HL-60 (cell line): ENCODE measurements at regions not wholly inside any gene's neighbourhood (a gene's known extent, or its start where the extent isn't known, plus 50 kb on each side); places are given as distances from the start of the nearest gene placed in this dataset.

Source experiments
- DNase-seq, 2 experiments: peaks; one replicate each; pipeline ENCODE4 v3.0.0-alpha.2; 2010 to 2020; ENCODE audit warnings: low read depth in 1 of 2, low spot score in 1 of 2
- H3K27ac ChIP-seq: fragments of 250-450 bp; sonication (Bioruptor Pico); replicated peaks from 2 replicates; pipeline ENCODE4 v1.5.1; 2020; ENCODE audit warnings: mild to moderate bottlenecking, moderate library complexity
- H3K27me3 ChIP-seq: fragments of 250-450 bp; sonication (Bioruptor Pico); 2 replicates; pipeline ENCODE4 v1.5.1; 2021; ENCODE audit warnings: mild to moderate bottlenecking, moderate library complexity; ENCODE audit not compliant: insufficient read depth, poor library complexity, severe bottlenecking
- H3K4me3 ChIP-seq: replicated peaks from 2 replicates; pipeline ENCODE4 v1.5.1; 2011; ENCODE audit warnings: mild to moderate bottlenecking, control low read depth, low read length; ENCODE audit not compliant: insufficient read depth
- CTCF ChIP-seq: IDR thresholded peaks from one replicate; pipeline ENCODE4 v1.5.1; 2011; ENCODE audit warnings: low read length, control low read depth, inconsistent platforms; ENCODE audit not compliant: insufficient read depth
- GABPA ChIP-seq: IDR thresholded peaks from 2 replicates; pipeline ENCODE4 v1.6.1; 2012; ENCODE audit warnings: low read depth
- POLR2AphosphoS5 ChIP-seq: IDR thresholded peaks from 2 replicates; pipeline ENCODE4 v1.6.1; 2012; ENCODE audit warnings: low read depth
- SPI1 ChIP-seq: IDR thresholded peaks from 2 replicates; pipeline ENCODE4 v1.6.1; 2012; ENCODE audit warnings: low read depth, mild to moderate bottlenecking, borderline replicate concordance
- TF ChIP-seq, protein P1 (sequence below): IDR thresholded peaks from 2 replicates; pipeline ENCODE4 v1.6.1; 2012; ENCODE audit warnings: low read depth; ENCODE audit not compliant: insufficient replicate concordance

DNA sequence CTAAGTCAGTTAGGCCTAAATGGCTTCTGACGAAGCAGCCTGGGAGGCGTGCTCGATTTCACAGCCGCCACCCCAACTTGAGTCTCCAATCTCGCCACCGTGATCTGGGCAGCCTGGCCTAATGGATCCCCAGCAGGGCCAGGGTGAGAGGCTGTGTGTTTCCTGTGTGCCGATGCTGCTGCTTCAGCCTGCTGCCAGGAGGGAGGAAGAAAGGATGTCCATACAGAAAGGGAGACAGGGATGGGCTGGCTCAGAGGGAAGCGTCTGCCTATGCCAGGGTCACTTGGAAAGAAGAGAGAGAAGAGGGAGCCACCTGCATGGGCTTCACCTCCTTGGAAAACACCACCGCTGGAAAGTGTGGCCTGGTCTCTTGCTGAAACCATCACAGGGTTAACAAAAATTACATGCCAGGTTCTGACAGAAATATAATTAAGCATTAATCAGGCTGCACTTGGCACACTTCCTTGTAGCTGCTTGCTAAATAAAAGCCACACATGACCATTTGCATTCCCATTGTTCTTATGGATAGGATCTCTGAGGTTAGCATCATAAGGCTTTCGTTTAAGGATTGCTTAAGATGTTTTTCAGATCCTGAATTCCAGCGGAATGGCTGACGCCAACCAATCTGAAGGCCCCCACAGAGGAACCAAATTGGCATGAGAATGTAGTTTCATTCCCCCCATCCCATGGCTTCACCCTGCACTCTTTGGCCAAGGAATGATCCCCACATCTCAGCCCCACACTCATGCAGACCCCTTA lies 108.8 kb upstream of the SLC1A4 start:
- no peak for TF ChIP-seq CTCF
- TF ChIP-seq, protein P1, sequence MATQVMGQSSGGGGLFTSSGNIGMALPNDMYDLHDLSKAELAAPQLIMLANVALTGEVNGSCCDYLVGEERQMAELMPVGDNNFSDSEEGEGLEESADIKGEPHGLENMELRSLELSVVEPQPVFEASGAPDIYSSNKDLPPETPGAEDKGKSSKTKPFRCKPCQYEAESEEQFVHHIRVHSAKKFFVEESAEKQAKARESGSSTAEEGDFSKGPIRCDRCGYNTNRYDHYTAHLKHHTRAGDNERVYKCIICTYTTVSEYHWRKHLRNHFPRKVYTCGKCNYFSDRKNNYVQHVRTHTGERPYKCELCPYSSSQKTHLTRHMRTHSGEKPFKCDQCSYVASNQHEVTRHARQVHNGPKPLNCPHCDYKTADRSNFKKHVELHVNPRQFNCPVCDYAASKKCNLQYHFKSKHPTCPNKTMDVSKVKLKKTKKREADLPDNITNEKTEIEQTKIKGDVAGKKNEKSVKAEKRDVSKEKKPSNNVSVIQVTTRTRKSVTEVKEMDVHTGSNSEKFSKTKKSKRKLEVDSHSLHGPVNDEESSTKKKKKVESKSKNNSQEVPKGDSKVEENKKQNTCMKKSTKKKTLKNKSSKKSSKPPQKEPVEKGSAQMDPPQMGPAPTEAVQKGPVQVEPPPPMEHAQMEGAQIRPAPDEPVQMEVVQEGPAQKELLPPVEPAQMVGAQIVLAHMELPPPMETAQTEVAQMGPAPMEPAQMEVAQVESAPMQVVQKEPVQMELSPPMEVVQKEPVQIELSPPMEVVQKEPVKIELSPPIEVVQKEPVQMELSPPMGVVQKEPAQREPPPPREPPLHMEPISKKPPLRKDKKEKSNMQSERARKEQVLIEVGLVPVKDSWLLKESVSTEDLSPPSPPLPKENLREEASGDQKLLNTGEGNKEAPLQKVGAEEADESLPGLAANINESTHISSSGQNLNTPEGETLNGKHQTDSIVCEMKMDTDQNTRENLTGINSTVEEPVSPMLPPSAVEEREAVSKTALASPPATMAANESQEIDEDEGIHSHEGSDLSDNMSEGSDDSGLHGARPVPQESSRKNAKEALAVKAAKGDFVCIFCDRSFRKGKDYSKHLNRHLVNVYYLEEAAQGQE = no peak
- TF ChIP-seq SPI1 = no peak
- no peak for TF ChIP-seq POLR2AphosphoS5
- TF ChIP-seq GABPA = no peak
- H3K4me3 ChIP-seq = no peak overlapping the region
- DNase-seq = no peak

GRCh38 chr2:64881037-64881492 lies 108.1 kb upstream of the SLC1A4 start:
- no peak for DNase-seq
- TF ChIP-seq GABPA (no peak), CTCF (no peak), POLR2AphosphoS5 (no peak), SPI1 (no peak)
- TF ChIP-seq, protein P1 = no peak
- no peaks in the 10 kb centered on the region for H3K27me3 ChIP-seq
- H3K4me3 ChIP-seq = no peak overlapping the region
- H3K27ac ChIP-seq = no peak overlapping the region

More for the DNA sequence above, 108.8 kb upstream of the SLC1A4 start:
- Histone ChIP-seq H3K27me3 (no peaks in the 10 kb centered on the region), H3K27ac (no peak overlapping the region)

GRCh38 chr2:64887565-64887964 lies 101.6 kb upstream of the SLC1A4 start:
- DNase-seq = no peak

More at GRCh38 chr2:64887565-64887964, 101.6 kb upstream of the SLC1A4 start:
- Histone ChIP-seq H3K4me3 (no peak overlapping the region), H3K27ac (no peak overlapping the region), H3K27me3 (no peaks in the 10 kb centered on the region)
- TF ChIP-seq, protein P1 = no peak
- TF ChIP-seq GABPA = no peak
- TF ChIP-seq CTCF = no peak
- no peak for TF ChIP-seq POLR2AphosphoS5
- TF ChIP-seq SPI1 = no peak
